GM12878 (cell line): ENCODE measurements at regions not wholly inside any gene's neighbourhood (a gene's known extent, or its start where the extent isn't known, plus 50 kb on each side); places are given as distances from the start of the nearest gene placed in this dataset.

Experiments
- ATAC-seq: fragments of 200-7000 bp; cut with Tn5 transposase; 3 replicates; pipeline ENCODE4 v1.9.1; 2020; ENCODE audit warnings: mild to moderate bottlenecking, moderate library complexity
- BruUV-seq: library from RNA; stranded (reverse); fragments of 400-500 nt; replicated peaks from 2 replicates; lab custom pipeline; 2021; lab: Mats Ljungman, UMichigan
- CTCF ChIA-PET: fragments of 300-600 bp; sonication (Branson Sonifier 250); formaldehyde crosslinking; extraction: SDS; loops from one replicate; lab custom pipeline; 2021; ENCODE audit warnings: inconsistent platforms; lab: Yijun Ruan, JAX
- POLR2A ChIA-PET: fragments of 350-600 bp; formaldehyde crosslinking; extraction: SDS; loops from one replicate; lab custom pipeline; 2021; ENCODE audit warnings: inconsistent platforms; lab: Charles Lee
- RAD21 ChIA-PET: fragments of 300-600 bp; sonication (Branson Sonifier 250); formaldehyde crosslinking; loops from one replicate; lab custom pipeline; 2023; ENCODE audit warnings: antibody characterized with exemption; ENCODE audit not compliant: unreplicated experiment; lab: Charles Lee
- SMC1A ChIA-PET: fragments of 300-600 bp; sonication (Branson Sonifier 250); formaldehyde crosslinking; loops from one replicate; lab custom pipeline; 2023; ENCODE audit not compliant: unreplicated experiment, uncharacterized antibody; lab: Charles Lee
- DNase-seq: peaks from one replicate; pipeline ENCODE4 v3.0.0-alpha.2; 2011; ENCODE audit warnings: low read depth, low spot score
- FAIRE-seq: peaks from 3 replicates; lab custom pipeline; 2011; peaks lifted over from hg19 to GRCh38; lab: Jason Lieb, UNC
- H2AFZ ChIP-seq: 2 replicates; pipeline ENCODE4 v1.6.0; 2011; ENCODE audit warnings: low read depth, low read length, control low read depth; ENCODE audit not compliant: control insufficient read depth
- H3K27ac ChIP-seq: 2 replicates; pipeline ENCODE4 v1.5.1; 2011; ENCODE audit warnings: control low read depth; ENCODE audit not compliant: control insufficient read depth, insufficient read depth
- H3K27me3 ChIP-seq, 2 experiments: replicated peaks in 1 of 2; 2 replicates each; pipeline versions ENCODE4 v1.6.0 to v1.6.1; 2011; ENCODE audit warnings: low read length in 1 of 2; ENCODE audit not compliant: control insufficient read depth in 2 of 2, insufficient read depth in 2 of 2
- H3K36me3 ChIP-seq, 2 experiments: 2 replicates each; pipeline ENCODE4 v1.5.1; 2011; ENCODE audit warnings: low read length in 1 of 2; ENCODE audit not compliant: control insufficient read depth in 2 of 2, insufficient read depth in 2 of 2
- H3K4me1 ChIP-seq: 2 replicates; pipeline ENCODE4 v1.6.1; 2011; ENCODE audit warnings: mild to moderate bottlenecking, low read length, moderate library complexity, mixed read lengths; ENCODE audit not compliant: control insufficient read depth, insufficient read depth
- H3K4me2 ChIP-seq: 2 replicates; pipeline ENCODE4 v1.6.0; 2011; ENCODE audit warnings: control low read depth; ENCODE audit not compliant: control insufficient read depth, insufficient read depth
- H3K4me3 ChIP-seq: fragments of 200-600 bp; sonication (generic); 2 replicates; pipeline ENCODE4 v1.5.1; 2016
- H3K79me2 ChIP-seq: 2 replicates; pipeline ENCODE4 v1.6.0; 2011; ENCODE audit warnings: low read length; ENCODE audit not compliant: control insufficient read depth, insufficient read depth
- H3K9ac ChIP-seq: 2 replicates; pipeline ENCODE4 v1.8.0; 2011; ENCODE audit warnings: low read length, control low read depth, mixed read lengths; ENCODE audit not compliant: control insufficient read depth, insufficient read depth
- H3K9me3 ChIP-seq: replicated peaks from 3 replicates; pipeline ENCODE4 v1.5.1; 2011; ENCODE audit warnings: mild to moderate bottlenecking, low read length; ENCODE audit not compliant: control insufficient read depth, insufficient read depth
- H4K20me1 ChIP-seq: 2 replicates; pipeline ENCODE4 v1.6.0; 2011; ENCODE audit not compliant: control insufficient read depth, insufficient read depth
- EZH2 ChIP-seq: IDR thresholded peaks from 2 replicates; pipeline ENCODE4 v1.6.1; 2012; ENCODE audit warnings: low read depth, mild to moderate bottlenecking, control low read depth, inconsistent platforms, low read length, borderline replicate concordance; ENCODE audit not compliant: control insufficient read depth
- FOS ChIP-seq: IDR thresholded peaks from 3 replicates; pipeline ENCODE4 v1.6.1; 2011; ENCODE audit warnings: borderline replicate concordance; ENCODE audit not compliant: insufficient read length; ENCODE audit errors: extremely low read depth
- IKZF1 ChIP-seq: fragments of 450-650 bp; conservative IDR thresholded peaks from 2 replicates; pipeline ENCODE4 v1.6.1; 2017; ENCODE audit warnings: antibody characterized with exemption, mild to moderate bottlenecking
- JUNB ChIP-seq: IDR thresholded peaks from 2 replicates; pipeline ENCODE4 v1.6.1; 2016; ENCODE audit warnings: antibody characterized with exemption, mild to moderate bottlenecking
- MLLT1 ChIP-seq: fragments of 450-650 bp; IDR thresholded peaks from 2 replicates; pipeline ENCODE4 v1.6.1; 2016; ENCODE audit warnings: mild to moderate bottlenecking
- NFIC ChIP-seq: IDR thresholded peaks from 2 replicates; pipeline ENCODE4 v1.6.1; 2012; ENCODE audit warnings: low read depth, mild to moderate bottlenecking, inconsistent platforms, low read length, moderate library complexity
- POLR2AphosphoS5 ChIP-seq: IDR thresholded peaks from 2 replicates; pipeline ENCODE4 v1.6.1; 2011; ENCODE audit warnings: mild to moderate bottlenecking, low read length, inconsistent platforms
- TCF3 ChIP-seq: IDR thresholded peaks from 2 replicates; pipeline ENCODE4 v1.6.1; 2012; ENCODE audit warnings: low read depth, mild to moderate bottlenecking, low read length, borderline replicate concordance; ENCODE audit not compliant: insufficient read depth
- ZNF687 ChIP-seq: fragments of 450-650 bp; IDR thresholded peaks from 2 replicates; pipeline ENCODE4 v1.6.1; 2017; ENCODE audit warnings: mild to moderate bottlenecking, moderate library complexity
- WGBS: methylation state at CpG from one replicate; pipeline ENCODE4 v1.1.6; 2016; ENCODE audit warnings: low lambda C conversion rate; ENCODE audit not compliant: insufficient replicate concordance, insufficient coverage; ENCODE audit errors: missing lambda C conversion rate; 5-methylcytosine and 5-hydroxymethylcytosine counted together
- in situ Hi-C: fragments of 300-500 bp; cut with MboI; formaldehyde crosslinking; loops from 9 replicates; pipeline ENCODE4 v1.14.3; 2018; ENCODE audit warnings: mixed read lengths
- intact Hi-C: fragments of 100-400 bp; cut with micrococcal nuclease; formaldehyde crosslinking; loops from one replicate; pipeline ENCODE4 v1.14.2; 2022; ENCODE audit not compliant: unreplicated experiment
- TF ChIP-seq, protein P1 (sequence below): fragments of 450-650 bp; IDR thresholded peaks from 2 replicates; pipeline ENCODE4 v1.6.1; 2017; ENCODE audit warnings: borderline replicate concordance

GRCh38 chr12:130016194-130016593 is 112.4 kb upstream of the TMEM132D start:
- DNase-seq (no peak), FAIRE-seq (no peak), ATAC-seq (no peak)
- in situ Hi-C loops = no loop called here
- H3K4me2 ChIP-seq = no peak overlapping the region
- no peaks in the 10 kb centered on the region for H3K79me2 ChIP-seq
- no peak overlapping the region for H3K27ac ChIP-seq
- SMC1A ChIA-PET = no interaction called here
- H3K4me1 ChIP-seq = no peaks in the 10 kb centered on the region
- CTCF ChIA-PET = interaction anchor here (4.0 kb wide), 1 partner anchor 10 kb away, joined by 18 read pairs; no protein-coding TSS in a partner anchor
- intact Hi-C loops = loop anchor here (10.0 kb wide), 1 partner anchor 1481 kb away; no protein-coding TSS in a partner anchor
- no peak overlapping the region for H3K4me3 ChIP-seq
- POLR2A ChIA-PET = no interaction called here
- no peak for TF ChIP-seq NFIC
- TF ChIP-seq, all 136 proteins: peak for 0
- Histone ChIP-seq H2AFZ (no peak overlapping the region), H4K20me1 (no peaks in the 10 kb centered on the region), H3K9me3 (no peaks in the 10 kb centered on the region), H3K36me3 (no peaks in the 10 kb centered on the region), H3K27me3 (no peaks in the 10 kb centered on the region), H3K9ac (no peak overlapping the region)
- BruUV-seq = no TSS peak
- RAD21 ChIA-PET = no interaction called here
- 52% methylated on average over 5 of the region's 5 CpGs for WGBS

GRCh38 chr12:130016986-130017385 is 113.2 kb upstream of the TMEM132D start:
- DNase-seq (no peak), ATAC-seq (no peak), FAIRE-seq (no peak)
- Histone ChIP-seq H3K4me1 (no peaks in the 10 kb centered on the region), H3K36me3 (no peaks in the 10 kb centered on the region), H2AFZ (no peak overlapping the region), H4K20me1 (no peaks in the 10 kb centered on the region), H3K27me3 (no peaks in the 10 kb centered on the region), H3K27ac (no peak overlapping the region), H3K4me2 (no peak overlapping the region), H3K9me3 (no peaks in the 10 kb centered on the region), H3K9ac (no peak overlapping the region), H3K79me2 (no peaks in the 10 kb centered on the region), H3K4me3 (no peak overlapping the region)
- RAD21 ChIA-PET = no interaction called here
- intact Hi-C loops (loop anchor here (10.0 kb wide), 1 partner anchor 1482 kb away; no protein-coding TSS in a partner anchor), in situ Hi-C loops (no loop called here)
- TF ChIP-seq TCF3 (no peak), JUNB (no peak), IKZF1 (no peak), MLLT1 (no peak), FOS (no peak), ZNF687 (no peak), EZH2 (no peak), POLR2AphosphoS5 (no peak)
- TF ChIP-seq, protein P1, sequence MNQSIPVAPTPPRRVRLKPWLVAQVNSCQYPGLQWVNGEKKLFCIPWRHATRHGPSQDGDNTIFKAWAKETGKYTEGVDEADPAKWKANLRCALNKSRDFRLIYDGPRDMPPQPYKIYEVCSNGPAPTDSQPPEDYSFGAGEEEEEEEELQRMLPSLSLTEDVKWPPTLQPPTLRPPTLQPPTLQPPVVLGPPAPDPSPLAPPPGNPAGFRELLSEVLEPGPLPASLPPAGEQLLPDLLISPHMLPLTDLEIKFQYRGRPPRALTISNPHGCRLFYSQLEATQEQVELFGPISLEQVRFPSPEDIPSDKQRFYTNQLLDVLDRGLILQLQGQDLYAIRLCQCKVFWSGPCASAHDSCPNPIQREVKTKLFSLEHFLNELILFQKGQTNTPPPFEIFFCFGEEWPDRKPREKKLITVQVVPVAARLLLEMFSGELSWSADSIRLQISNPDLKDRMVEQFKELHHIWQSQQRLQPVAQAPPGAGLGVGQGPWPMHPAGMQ = no peak
- no TSS peak for BruUV-seq
- 59% methylated on average over 17 of the region's 17 CpGs for whole genome bisulfite sequencing
- POLR2A ChIA-PET = no interaction called here
- CTCF ChIA-PET = interaction anchor here (4.0 kb wide), 1 partner anchor 9 kb away, joined by 18 read pairs; no protein-coding TSS in a partner anchor
- SMC1A ChIA-PET = no interaction called here
